Thyroid gland (tissue), 4 donors: ENCODE measurements at regions not wholly inside any gene's neighbourhood (a gene's known extent, or its start where the extent isn't known, plus 50 kb on each side); places are given as distances from the start of the nearest gene placed in this dataset.

ENCODE experiments used
- POLR2A ChIP-seq, 2 donors: fragments of 450-650 bp; IDR thresholded peaks; one replicate each; pipeline ENCODE4 v1.6.1; 2017; ENCODE audit warnings: antibody characterized with exemption in 2 of 2, mild to moderate bottlenecking in 2 of 2, moderate library complexity in 1 of 2
- TF ChIP-seq, protein P1 (sequence below), 6 experiments: fragments of 200-600 bp in 3 of 6; fragments of 450-650 bp in 3 of 6; sonication (generic) in 3 of 6; IDR thresholded peaks; one replicate each; pipeline ENCODE4 v1.5.1; 2016 to 2019; ENCODE audit warnings: antibody characterized with exemption in 6 of 6, mild to moderate bottlenecking in 2 of 6, inconsistent platforms in 1 of 6, moderate library complexity in 1 of 6

DNA sequence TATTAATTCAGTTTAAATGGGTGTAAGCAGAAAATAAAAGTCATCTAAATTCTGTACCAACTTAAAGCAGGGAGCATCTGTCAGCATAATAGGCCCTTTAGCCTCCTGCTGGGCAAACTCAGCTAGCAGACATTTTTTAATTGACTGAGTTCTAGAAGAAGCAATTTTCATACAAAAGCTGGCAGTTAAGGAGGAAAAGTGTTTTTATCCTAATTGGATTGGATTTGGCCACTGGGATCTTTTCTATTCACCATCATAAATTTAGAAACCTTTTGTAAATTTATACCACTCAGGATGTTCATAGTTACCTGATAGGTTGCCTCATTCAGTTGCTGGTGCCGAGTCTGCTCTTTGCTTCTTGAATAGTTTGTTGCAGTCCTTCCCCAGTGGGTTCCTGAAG lies 262.7 kb upstream of the FSIP2 start:
- TF ChIP-seq, protein P1, sequence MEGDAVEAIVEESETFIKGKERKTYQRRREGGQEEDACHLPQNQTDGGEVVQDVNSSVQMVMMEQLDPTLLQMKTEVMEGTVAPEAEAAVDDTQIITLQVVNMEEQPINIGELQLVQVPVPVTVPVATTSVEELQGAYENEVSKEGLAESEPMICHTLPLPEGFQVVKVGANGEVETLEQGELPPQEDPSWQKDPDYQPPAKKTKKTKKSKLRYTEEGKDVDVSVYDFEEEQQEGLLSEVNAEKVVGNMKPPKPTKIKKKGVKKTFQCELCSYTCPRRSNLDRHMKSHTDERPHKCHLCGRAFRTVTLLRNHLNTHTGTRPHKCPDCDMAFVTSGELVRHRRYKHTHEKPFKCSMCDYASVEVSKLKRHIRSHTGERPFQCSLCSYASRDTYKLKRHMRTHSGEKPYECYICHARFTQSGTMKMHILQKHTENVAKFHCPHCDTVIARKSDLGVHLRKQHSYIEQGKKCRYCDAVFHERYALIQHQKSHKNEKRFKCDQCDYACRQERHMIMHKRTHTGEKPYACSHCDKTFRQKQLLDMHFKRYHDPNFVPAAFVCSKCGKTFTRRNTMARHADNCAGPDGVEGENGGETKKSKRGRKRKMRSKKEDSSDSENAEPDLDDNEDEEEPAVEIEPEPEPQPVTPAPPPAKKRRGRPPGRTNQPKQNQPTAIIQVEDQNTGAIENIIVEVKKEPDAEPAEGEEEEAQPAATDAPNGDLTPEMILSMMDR (IDR thresholded peaks at IDR 0.05): no peak
- no peak for TF ChIP-seq POLR2A (IDR thresholded peaks at IDR 0.05)
